Keratinocyte (primary cell): ENCODE measurements at regions not wholly inside any gene's neighbourhood (a gene's known extent, or its start where the extent isn't known, plus 50 kb on each side); places are given as distances from the start of the nearest gene placed in this dataset.

Experiments used
- DNase-seq: peaks from one replicate; pipeline ENCODE4 v3.0.0-alpha.2; 2011; ENCODE audit warnings: low read depth, missing footprints, low spot score
- FAIRE-seq: peaks from 2 replicates; lab custom pipeline; 2011; peaks lifted over from hg19 to GRCh38; lab: Jason Lieb, UNC
- H2AFZ ChIP-seq: 2 replicates; pipeline ENCODE4 v1.6.0; 2012; ENCODE audit warnings: low read length, control low read depth, inconsistent platforms; ENCODE audit not compliant: control insufficient read depth
- H3K27ac ChIP-seq: 2 replicates; pipeline ENCODE4 v1.5.1; 2011; ENCODE audit warnings: low read length; ENCODE audit not compliant: control insufficient read depth, insufficient read depth
- H3K27me3 ChIP-seq: 3 replicates; pipeline ENCODE4 v1.6.0; 2011; ENCODE audit warnings: low read length; ENCODE audit not compliant: control insufficient read depth, insufficient read depth; ENCODE audit errors: extremely low read depth
- H3K36me3 ChIP-seq, 2 experiments: 2 replicates in 1 of 2; 3 replicates in 1 of 2; pipeline ENCODE4 v1.5.1; 2011; ENCODE audit warnings: low read length in 2 of 2, mild to moderate bottlenecking in 1 of 2; ENCODE audit not compliant: control insufficient read depth in 2 of 2, insufficient read depth in 2 of 2; ENCODE audit errors: extremely low read depth in 1 of 2
- H3K4me1 ChIP-seq: 3 replicates; pipeline ENCODE4 v1.5.1; 2011; ENCODE audit warnings: low read length; ENCODE audit not compliant: control insufficient read depth, insufficient read depth; ENCODE audit errors: extremely low read depth
- H3K4me2 ChIP-seq: 3 replicates; pipeline ENCODE4 v1.6.0; 2011; ENCODE audit warnings: low read depth, low read length; ENCODE audit not compliant: control insufficient read depth, insufficient read depth; ENCODE audit errors: extremely low read depth
- H3K4me3 ChIP-seq, 3 experiments: fragments of 200-600 bp in 1 of 3; sonication (generic) in 1 of 3; 2 replicates in 2 of 3; 3 replicates in 1 of 3; pipeline ENCODE4 v1.5.1; 2011 to 2016; ENCODE audit warnings: low read length in 3 of 3, mild to moderate bottlenecking in 3 of 3, control low read depth in 2 of 3, inconsistent platforms in 1 of 3, low read depth in 1 of 3, mixed read lengths in 1 of 3, mixed run types in 1 of 3, moderate library complexity in 1 of 3; ENCODE audit not compliant: control insufficient read depth in 2 of 3, insufficient read depth in 2 of 3; ENCODE audit errors: extremely low read depth in 1 of 3
- H3K79me2 ChIP-seq: 2 replicates; pipeline ENCODE4 v1.6.0; 2012; ENCODE audit warnings: low read length; ENCODE audit not compliant: control insufficient read depth, insufficient read depth
- H3K9ac ChIP-seq: 3 replicates; pipeline ENCODE4 v1.6.0; 2011; ENCODE audit warnings: low read length; ENCODE audit not compliant: control insufficient read depth, insufficient read depth; ENCODE audit errors: extremely low read depth
- H3K9me1 ChIP-seq: 3 replicates; pipeline ENCODE4 v1.6.0; 2011; ENCODE audit warnings: low read length; ENCODE audit not compliant: control insufficient read depth, insufficient read depth; ENCODE audit errors: extremely low read depth
- H3K9me3 ChIP-seq: 2 replicates; pipeline ENCODE4 v1.5.1; 2012; ENCODE audit warnings: low read depth, low read length; ENCODE audit not compliant: control insufficient read depth
- H4K20me1 ChIP-seq: 3 replicates; pipeline ENCODE4 v1.6.0; 2011; ENCODE audit warnings: low read length; ENCODE audit not compliant: control insufficient read depth, insufficient read depth; ENCODE audit errors: extremely low read depth
- CTCF ChIP-seq, 3 experiments: IDR thresholded peaks in 1 of 3; conservative IDR thresholded peaks in 1 of 3; optimal IDR thresholded peaks in 1 of 3; 2 replicates in 2 of 3; 3 replicates in 1 of 3; pipeline versions ENCODE3 to v1.5.1; 2011; ENCODE audit warnings: low read length in 3 of 3, mild to moderate bottlenecking in 3 of 3, moderate library complexity in 2 of 3, control low read depth in 1 of 3, inconsistent platforms in 1 of 3; ENCODE audit not compliant: insufficient read depth in 2 of 3; ENCODE audit errors: extremely low read depth in 1 of 3
- EZH2 ChIP-seq: IDR thresholded peaks from one replicate; pipeline ENCODE4 v1.6.1; 2012; ENCODE audit warnings: inconsistent platforms, mild to moderate bottlenecking, low read length, moderate library complexity
- dilution Hi-C: fragments of 300-500 bp; cut with MboI; formaldehyde crosslinking; loops from one replicate; pipeline ENCODE4 v1.7.0; 2020; ENCODE audit warnings: low sequenced_read_pairs; ENCODE audit not compliant: extremely low pct_ligation_motif_present

- no peak for DNase-seq
- Histone ChIP-seq H2AFZ (no peak overlapping the region), H3K4me3 (no peak overlapping the region), H3K36me3 (no peaks in the 10 kb centered on the region), H3K9me3 (peaks cover 3% of the 10 kb centered on the region), H3K9me1 (no peaks in the 10 kb centered on the region), H4K20me1 (no peaks in the 10 kb centered on the region), H3K9ac (no peak overlapping the region), H3K4me2 (no peak overlapping the region), H3K27ac (no peak overlapping the region), H3K4me1 (no peaks in the 10 kb centered on the region), H3K79me2 (no peaks in the 10 kb centered on the region), H3K27me3 (no peaks in the 10 kb centered on the region)
- dilution Hi-C loops = no loop called here
- FAIRE-seq = no peak
- TF ChIP-seq EZH2 = no peak
- no peak for TF ChIP-seq CTCF (optimal IDR thresholded peaks at IDR 0.05 in 1 of 3, IDR thresholded peaks at IDR 0.05 in 1 of 3, conservative IDR thresholded peaks at IDR 0.05 in 1 of 3; ENCODE audit: extremely low read depth in 1 of 3, insufficient read depth in 2 of 3, low read length in 3 of 3)
Measured at GRCh38 chr12:71321531-71321930, 118.1 kb upstream of the LGR5 start.

GRCh38 chr12:71321130-71321529 is 118.5 kb upstream of the LGR5 start:
- DNase-seq (no peak), FAIRE-seq (no peak)
- H3K4me3 ChIP-seq = no peak overlapping the region
- H3K9me1 ChIP-seq = no peaks in the 10 kb centered on the region
- H3K27me3 ChIP-seq = no peaks in the 10 kb centered on the region
- no peaks in the 10 kb centered on the region for H4K20me1 ChIP-seq
- H3K4me2 ChIP-seq = no peak overlapping the region
- H3K9ac ChIP-seq = no peak overlapping the region
- no peaks in the 10 kb centered on the region for H3K4me1 ChIP-seq
- H3K36me3 ChIP-seq = no peaks in the 10 kb centered on the region
- H3K27ac ChIP-seq = no peak overlapping the region
- dilution Hi-C loops = no loop called here
- H3K79me2 ChIP-seq = no peaks in the 10 kb centered on the region
- H2AFZ ChIP-seq = no peak overlapping the region
- H3K9me3 ChIP-seq = peaks cover 3% of the 10 kb centered on the region
- no peak for TF ChIP-seq CTCF (optimal IDR thresholded peaks at IDR 0.05 in 1 of 3, IDR thresholded peaks at IDR 0.05 in 1 of 3, conservative IDR thresholded peaks at IDR 0.05 in 1 of 3; ENCODE audit: extremely low read depth in 1 of 3, insufficient read depth in 2 of 3, low read length in 3 of 3)
- TF ChIP-seq EZH2 = no peak
